ENCODE measurements at regions not wholly inside any gene's neighbourhood (a gene's known extent, or its start where the extent isn't known, plus 50 kb on each side); places are given as distances from the start of the nearest gene placed in this dataset.

GRCh38 chr22:48742556-48743343 lies 1084.9 kb downstream of the BRD1 start:
- no peak for DNase-seq

GRCh38 chr22:48742191-48742555 lies 1085.5 kb downstream of the BRD1 start:
- no peak for DNase-seq

GRCh38 chr22:48741540-48741939 lies 1086.1 kb downstream of the BRD1 start:
- DNase-seq: no peak

- no peak for DNase-seq
These were observed 1086.8 kb downstream of the BRD1 start for GRCh38 chr22:48740731-48741405.

GRCh38 chr22:48740086-48740730 lies 1087.5 kb downstream of the BRD1 start:
- DNase-seq: no peak

GRCh38 chr22:48739348-48740085 lies 1088.2 kb downstream of the BRD1 start:
- no peak for DNase-seq

GRCh38 chr22:48738204-48738980 lies 1089.3 kb downstream of the BRD1 start:
- no peak for DNase-seq

GRCh38 chr22:48737461-48738203 lies 1090.0 kb downstream of the BRD1 start:
- DNase-seq: no peak

- no peak for DNase-seq
These were observed 1090.8 kb downstream of the BRD1 start for GRCh38 chr22:48736593-48737460.

GRCh38 chr22:48734961-48735360 lies 1092.7 kb downstream of the BRD1 start:
- no peak for DNase-seq

GRCh38 chr22:48734359-48734758 lies 1093.3 kb downstream of the BRD1 start:
- no peak for DNase-seq

GRCh38 chr22:48729499-48730171 lies 1098.0 kb downstream of the BRD1 start:
- DNase-seq: no peak

- no peak for DNase-seq
These were observed 1100.1 kb downstream of the BRD1 start for GRCh38 chr22:48727454-48728058.

- DNase-seq: no peak
These were observed 1102.8 kb downstream of the BRD1 start for GRCh38 chr22:48724899-48725298.

- no peak for DNase-seq
These were observed 1105.0 kb downstream of the BRD1 start for GRCh38 chr22:48722661-48723060.

GRCh38 chr22:48721395-48721669 lies 1106.3 kb downstream of the BRD1 start:
- no peak for DNase-seq

GRCh38 chr22:48720662-48721394 lies 1106.8 kb downstream of the BRD1 start:
- DNase-seq: no peak

GRCh38 chr22:48719978-48720661 lies 1107.6 kb downstream of the BRD1 start:
- no peak for DNase-seq

Data from NCI-H345 (cell line).